ENCODE measurements at regions not wholly inside any gene's neighbourhood (a gene's known extent, or its start where the extent isn't known, plus 50 kb on each side); places are given as distances from the start of the nearest gene placed in this dataset.

- TF ChIP-seq, protein P1, sequence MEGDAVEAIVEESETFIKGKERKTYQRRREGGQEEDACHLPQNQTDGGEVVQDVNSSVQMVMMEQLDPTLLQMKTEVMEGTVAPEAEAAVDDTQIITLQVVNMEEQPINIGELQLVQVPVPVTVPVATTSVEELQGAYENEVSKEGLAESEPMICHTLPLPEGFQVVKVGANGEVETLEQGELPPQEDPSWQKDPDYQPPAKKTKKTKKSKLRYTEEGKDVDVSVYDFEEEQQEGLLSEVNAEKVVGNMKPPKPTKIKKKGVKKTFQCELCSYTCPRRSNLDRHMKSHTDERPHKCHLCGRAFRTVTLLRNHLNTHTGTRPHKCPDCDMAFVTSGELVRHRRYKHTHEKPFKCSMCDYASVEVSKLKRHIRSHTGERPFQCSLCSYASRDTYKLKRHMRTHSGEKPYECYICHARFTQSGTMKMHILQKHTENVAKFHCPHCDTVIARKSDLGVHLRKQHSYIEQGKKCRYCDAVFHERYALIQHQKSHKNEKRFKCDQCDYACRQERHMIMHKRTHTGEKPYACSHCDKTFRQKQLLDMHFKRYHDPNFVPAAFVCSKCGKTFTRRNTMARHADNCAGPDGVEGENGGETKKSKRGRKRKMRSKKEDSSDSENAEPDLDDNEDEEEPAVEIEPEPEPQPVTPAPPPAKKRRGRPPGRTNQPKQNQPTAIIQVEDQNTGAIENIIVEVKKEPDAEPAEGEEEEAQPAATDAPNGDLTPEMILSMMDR (IDR thresholded peaks at IDR 0.05): no peak
- no peak for TF ChIP-seq POLR2A (IDR thresholded peaks at IDR 0.05)
Measured at GRCh38 chr20:7654231-7654630, 286.0 kb downstream of the HAO1 start.

All from Peyer's patch (tissue), 4 donors.